Right lobe of liver (tissue), 6 donors: ENCODE measurements at regions not wholly inside any gene's neighbourhood (a gene's known extent, or its start where the extent isn't known, plus 50 kb on each side); places are given as distances from the start of the nearest gene placed in this dataset.

Experiments used
- ATAC-seq, 4 donors: fragments of 200-7000 bp; cut with Tn5 transposase; one replicate each; pipeline ENCODE4 v1.9.1; 2020; ENCODE audit warnings: mild to moderate bottlenecking in 4 of 4, moderate library complexity in 4 of 4
- DNase-seq, 3 donors: peaks; one replicate each; pipeline ENCODE4 v3.0.0-alpha.2; 2020
- H3K27ac ChIP-seq, 3 donors: fragments of 200-600 bp; one replicate each; pipeline ENCODE4 v1.8.0; 2022
- H3K27me3 ChIP-seq, 2 donors: fragments of 200-600 bp; one replicate each; pipeline ENCODE4 v1.8.0; 2022
- H3K36me3 ChIP-seq, 4 donors: fragments of 200-600 bp; sonication (generic) in 1 of 4; one replicate each; pipeline versions ENCODE4 v1.5.1 to v1.8.0; 2017 to 2022; ENCODE audit warnings: control low read depth in 1 of 4
- H3K4me1 ChIP-seq, 4 donors: fragments of 200-600 bp; sonication (generic) in 1 of 4; one replicate each; pipeline versions ENCODE4 v1.5.1 to v1.8.0; 2017 to 2022; ENCODE audit warnings: control low read depth in 1 of 4
- H3K4me3 ChIP-seq, 3 donors: fragments of 200-600 bp; one replicate each; pipeline ENCODE4 v1.8.0; 2022
- H3K9me3 ChIP-seq, 4 donors: fragments of 200-600 bp; sonication (generic) in 1 of 4; one replicate each; pipeline versions ENCODE4 v1.5.1 to v1.8.0; 2017 to 2022; ENCODE audit warnings: control low read depth in 1 of 4
- CTCF ChIP-seq, 4 donors: fragments of 200-600 bp in 3 of 4; fragments of 450-650 bp in 1 of 4; IDR thresholded peaks; one replicate each; pipeline versions ENCODE4 v1.5.1 to v1.8.0; 2016 to 2022; ENCODE audit warnings: antibody characterized with exemption in 4 of 4, mild to moderate bottlenecking in 2 of 4
- POLR2A ChIP-seq: fragments of 450-650 bp; IDR thresholded peaks from one replicate; pipeline ENCODE4 v1.6.1; 2017; ENCODE audit warnings: antibody characterized with exemption, mild to moderate bottlenecking
- WGBS: methylation state at CpG from one replicate; pipeline ENCODE4 v1.1.6; 2018; ENCODE audit warnings: low coverage, low lambda C conversion rate; ENCODE audit not compliant: insufficient coverage; ENCODE audit errors: missing lambda C conversion rate; 5-methylcytosine and 5-hydroxymethylcytosine counted together
- intact Hi-C, 2 donors: fragments of 100-400 bp; cut with DNase I; formaldehyde crosslinking; loops; one replicate each; pipeline versions ENCODE4 v1.11.2 to v1.14.1; 2022
- donor health status: DM: no; HTN: yes; CAD: no.
- donor health status: DM: no; HTN: no; CAD: no.
- donor health status: DM: no; HTN: no; CAD: no.
- donor health status: DM: no; HTN: yes; CAD: no.
- donor health status: DM: no; HTN: yes; CAD: no.

GRCh38 chr9:35540315-35540714 lies 50.4 kb downstream of the RUSC2 start:
- Histone ChIP-seq H3K4me1 (no peaks in the 10 kb centered on the region), H3K4me3 (no peak overlapping the region), H3K9me3 (no peaks in the 10 kb centered on the region), H3K27ac (no peak overlapping the region), H3K27me3 (no peaks in the 10 kb centered on the region), H3K36me3 (no peaks in the 10 kb centered on the region)
- no peak for ATAC-seq
- WGBS: 83% methylated on average over 2 of the region's 2 CpGs
- intact Hi-C loops: no loop called here
- TF ChIP-seq POLR2A (no peak), CTCF (IDR thresholded peaks at IDR 0.05) (no peak)
- no peak for DNase-seq

GRCh38 chr9:35546853-35547252 lies 56.9 kb downstream of the RUSC2 start:
- Histone ChIP-seq H3K36me3 (no peaks in the 10 kb centered on the region), H3K4me1 (no peaks in the 10 kb centered on the region), H3K9me3 (no peaks in the 10 kb centered on the region), H3K27me3 (no peaks in the 10 kb centered on the region), H3K4me3 (no peak overlapping the region), H3K27ac (no peak overlapping the region)
- ATAC-seq (peak in 2 of 4 donors; percentile 15 to 18), DNase-seq (no peak)
- no CpG with 5 or more reads among the region's 6 CpGs for WGBS
- intact Hi-C loops: no loop called here
- TF ChIP-seq CTCF (IDR thresholded peaks at IDR 0.05) (no peak), POLR2A (no peak)

GRCh38 chr9:35547889-35548418 lies 57.1 kb upstream of the TESK1 start:
- no peak overlapping the region for H3K4me3 ChIP-seq
- no peaks in the 10 kb centered on the region for H3K27me3 ChIP-seq
- H3K27ac ChIP-seq: no peak overlapping the region
- H3K9me3 ChIP-seq: no peaks in the 10 kb centered on the region
- intact Hi-C loops: no loop called here
- WGBS: no CpG with 5 or more reads among the region's 16 CpGs
- no peaks in the 10 kb centered on the region for H3K36me3 ChIP-seq
- DNase-seq (no peak), ATAC-seq (peak in 1 of 4 donors; percentile 26)
- TF ChIP-seq CTCF (IDR thresholded peaks at IDR 0.05) (no peak), POLR2A (no peak)
- H3K4me1 ChIP-seq: no peaks in the 10 kb centered on the region

- TF ChIP-seq CTCF (IDR thresholded peaks at IDR 0.05) (no peak), POLR2A (no peak)
- WGBS: 100% methylated on average over 1 of the region's 1 CpG
- no peaks in the 10 kb centered on the region for H3K36me3 ChIP-seq
- H3K27ac ChIP-seq: no peak overlapping the region
- DNase-seq: no peak
- intact Hi-C loops: no loop called here
- no peak overlapping the region for H3K4me3 ChIP-seq
- H3K9me3 ChIP-seq: no peaks in the 10 kb centered on the region
- ATAC-seq: no peak
- H3K4me1 ChIP-seq: peaks cover 0 to 1% (median 0%) of the 10 kb centered on the region in 4 donors
- no peaks in the 10 kb centered on the region for H3K27me3 ChIP-seq
Measured at GRCh38 chr9:35548571-35548970, 56.5 kb upstream of the TESK1 start.

GRCh38 chr9:35549441-35549840 lies 55.6 kb upstream of the TESK1 start:
- ATAC-seq (no peak), DNase-seq (no peak)
- no peaks in the 10 kb centered on the region for H3K9me3 ChIP-seq
- no peaks in the 10 kb centered on the region for H3K36me3 ChIP-seq
- no peak overlapping the region for H3K4me3 ChIP-seq
- 85% methylated on average over 4 of the region's 4 CpGs for WGBS
- no peak for TF ChIP-seq CTCF (IDR thresholded peaks at IDR 0.05)
- TF ChIP-seq POLR2A: no peak
- peaks cover 0 to 8% (median 4%) of the 10 kb centered on the region in 4 donors for H3K4me1 ChIP-seq
- H3K27ac ChIP-seq: no peak overlapping the region
- intact Hi-C loops: no loop called here
- no peaks in the 10 kb centered on the region for H3K27me3 ChIP-seq
